Fibroblast of pulmonary artery (primary cell): ENCODE measurements at regions not wholly inside any gene's neighbourhood (a gene's known extent, or its start where the extent isn't known, plus 50 kb on each side); places are given as distances from the start of the nearest gene placed in this dataset.
"Not testable (repeated sequence)": the region's sequence is repeated elsewhere in the genome, so short reads cannot be mapped to it uniquely, and the experiment has no call there.

Experiments used
- DNase-seq: peaks from one replicate; pipeline ENCODE4 v3.0.0-alpha.2; 2010; ENCODE audit warnings: low read depth
- H3K4me3 ChIP-seq: replicated peaks from 2 replicates; pipeline ENCODE4 v1.5.1; 2011; ENCODE audit warnings: low read depth, mild to moderate bottlenecking, control low read depth, low read length, moderate library complexity
- TF ChIP-seq, protein P1 (sequence below): IDR thresholded peaks from 2 replicates; pipeline ENCODE4 v1.5.1; 2011; ENCODE audit warnings: mild to moderate bottlenecking, control low read depth, low read length, inconsistent platforms; ENCODE audit errors: missing control alignments

DNA sequence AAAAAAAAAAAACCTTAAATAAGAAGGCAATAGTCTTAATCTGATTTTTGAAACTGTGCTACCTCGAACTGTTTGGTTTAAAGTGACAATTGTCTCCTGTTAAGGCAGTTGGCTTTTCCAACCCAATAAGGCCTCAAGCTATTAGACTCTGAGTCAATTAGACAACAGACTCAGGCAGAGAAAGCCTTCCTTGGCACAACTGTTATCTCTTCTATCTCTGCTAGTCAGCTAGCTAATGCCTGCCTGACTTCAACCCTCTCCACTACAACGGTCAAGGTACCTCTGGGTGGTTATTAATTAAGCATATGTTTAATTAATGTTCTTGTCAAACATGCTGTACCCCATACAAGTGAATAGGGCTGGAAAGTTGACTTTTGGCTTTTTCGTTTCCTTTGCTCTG is 110.2 kb upstream of the NLGN1 start:
- no peak for DNase-seq
- H3K4me3 ChIP-seq = no peak overlapping the region
- TF ChIP-seq, protein P1, sequence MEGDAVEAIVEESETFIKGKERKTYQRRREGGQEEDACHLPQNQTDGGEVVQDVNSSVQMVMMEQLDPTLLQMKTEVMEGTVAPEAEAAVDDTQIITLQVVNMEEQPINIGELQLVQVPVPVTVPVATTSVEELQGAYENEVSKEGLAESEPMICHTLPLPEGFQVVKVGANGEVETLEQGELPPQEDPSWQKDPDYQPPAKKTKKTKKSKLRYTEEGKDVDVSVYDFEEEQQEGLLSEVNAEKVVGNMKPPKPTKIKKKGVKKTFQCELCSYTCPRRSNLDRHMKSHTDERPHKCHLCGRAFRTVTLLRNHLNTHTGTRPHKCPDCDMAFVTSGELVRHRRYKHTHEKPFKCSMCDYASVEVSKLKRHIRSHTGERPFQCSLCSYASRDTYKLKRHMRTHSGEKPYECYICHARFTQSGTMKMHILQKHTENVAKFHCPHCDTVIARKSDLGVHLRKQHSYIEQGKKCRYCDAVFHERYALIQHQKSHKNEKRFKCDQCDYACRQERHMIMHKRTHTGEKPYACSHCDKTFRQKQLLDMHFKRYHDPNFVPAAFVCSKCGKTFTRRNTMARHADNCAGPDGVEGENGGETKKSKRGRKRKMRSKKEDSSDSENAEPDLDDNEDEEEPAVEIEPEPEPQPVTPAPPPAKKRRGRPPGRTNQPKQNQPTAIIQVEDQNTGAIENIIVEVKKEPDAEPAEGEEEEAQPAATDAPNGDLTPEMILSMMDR = no peak

DNA sequence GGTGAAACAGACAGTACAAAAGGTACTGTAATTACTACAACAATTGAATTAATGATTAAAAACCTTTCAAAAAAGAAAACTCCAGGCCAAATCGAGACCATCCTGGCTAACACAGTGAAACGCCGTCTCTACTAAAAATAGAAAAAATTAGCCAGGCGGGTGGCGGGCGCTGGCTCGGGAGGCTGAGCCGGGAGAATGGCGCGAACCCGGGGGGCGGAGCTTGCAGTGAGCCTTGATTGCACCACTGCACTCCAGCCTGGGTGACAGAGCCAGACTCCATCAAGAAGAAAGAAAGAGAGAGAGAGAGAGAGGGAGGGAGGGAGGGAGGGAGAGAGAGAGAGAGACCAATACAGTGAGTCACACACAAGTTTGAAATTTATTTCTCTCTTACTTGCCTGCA is 111.0 kb upstream of the NLGN1 start:
- not testable (repeated sequence) for H3K4me3 ChIP-seq, DNase-seq

DNA sequence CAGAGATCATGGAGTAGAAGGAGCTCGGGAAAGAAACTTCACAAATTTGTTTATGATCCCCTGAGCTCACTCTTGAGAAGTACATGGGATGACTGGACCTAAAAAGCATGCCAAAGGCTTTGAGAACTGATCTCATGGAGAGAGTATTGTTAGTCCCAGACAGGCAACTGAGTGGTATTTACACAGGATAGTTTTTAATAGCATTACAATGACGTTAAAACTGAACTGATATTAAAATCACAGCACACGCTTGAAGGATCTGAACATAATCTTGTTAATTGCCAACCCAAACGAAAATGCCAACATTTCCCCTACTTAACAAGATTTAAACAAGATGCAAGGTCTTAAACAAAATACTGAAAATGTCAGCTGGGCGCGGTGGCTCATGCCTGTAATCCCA is 113.2 kb upstream of the NLGN1 start:
- H3K4me3 ChIP-seq = no peak overlapping the region
- TF ChIP-seq, protein P1 = no peak
- DNase-seq = no peak

DNA sequence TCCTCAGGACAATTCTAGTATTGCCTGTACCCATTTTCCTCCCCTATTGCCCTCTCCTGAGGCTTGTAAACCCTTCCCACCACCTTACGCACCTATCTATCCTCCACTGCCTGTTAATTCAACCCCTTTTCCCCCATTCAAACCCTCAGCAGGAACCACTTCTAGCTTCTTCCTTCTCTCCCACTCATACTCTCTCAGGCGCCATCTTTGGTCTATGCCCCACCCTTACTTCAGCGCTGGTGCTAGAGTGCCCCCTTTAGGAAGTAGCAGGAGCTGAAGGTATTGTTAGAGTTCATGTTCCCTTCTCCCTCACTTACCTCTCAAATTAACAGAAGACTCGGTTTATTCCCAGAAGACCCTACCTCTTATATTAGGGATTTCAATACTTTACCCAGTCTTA is 121.8 kb upstream of the NLGN1 start:
- no peak overlapping the region for H3K4me3 ChIP-seq
- no peak for DNase-seq
- TF ChIP-seq, protein P1 = no peak

DNA sequence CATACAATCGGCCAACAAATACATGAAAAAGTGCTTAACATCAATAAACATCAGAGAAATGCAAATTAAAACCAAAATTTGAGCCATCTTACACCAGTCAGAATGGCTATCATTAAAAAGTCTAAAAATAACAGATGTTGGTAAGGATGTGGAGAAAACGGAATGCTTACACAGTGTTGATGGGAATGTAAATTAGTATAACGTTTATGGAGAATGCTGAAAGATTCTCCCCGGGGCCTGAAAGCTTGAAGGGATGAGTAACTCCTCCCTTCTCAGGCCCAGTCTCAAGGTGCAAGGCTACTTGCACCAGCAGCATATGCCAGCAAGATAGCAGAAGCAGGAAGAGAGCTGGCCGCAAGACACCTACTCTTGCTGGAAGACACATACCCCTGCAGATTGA is 123.7 kb upstream of the NLGN1 start:
- DNase-seq = no peak
- H3K4me3 ChIP-seq = no peak overlapping the region
- TF ChIP-seq, protein P1 = no peak

DNA sequence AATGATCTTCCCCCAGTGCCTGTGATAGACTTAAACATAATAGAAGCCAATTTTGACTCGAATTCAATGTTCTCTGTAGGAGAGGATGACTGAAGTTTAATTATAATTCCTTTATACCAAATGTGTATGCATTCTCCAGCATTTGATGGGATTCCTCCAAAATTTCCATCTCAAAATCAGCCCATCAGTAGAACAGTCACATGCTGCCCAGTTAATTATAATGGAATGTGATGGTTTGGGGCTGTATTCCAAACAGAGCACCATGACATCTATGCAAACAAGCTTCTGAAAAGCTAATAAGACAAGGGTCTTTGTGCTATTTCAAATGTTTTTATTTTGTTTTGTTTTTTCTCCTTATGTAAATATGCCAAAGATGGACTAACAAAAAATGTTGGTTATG is 127.7 kb upstream of the SPATA16 start:
- TF ChIP-seq, protein P1 = no peak

DNA sequence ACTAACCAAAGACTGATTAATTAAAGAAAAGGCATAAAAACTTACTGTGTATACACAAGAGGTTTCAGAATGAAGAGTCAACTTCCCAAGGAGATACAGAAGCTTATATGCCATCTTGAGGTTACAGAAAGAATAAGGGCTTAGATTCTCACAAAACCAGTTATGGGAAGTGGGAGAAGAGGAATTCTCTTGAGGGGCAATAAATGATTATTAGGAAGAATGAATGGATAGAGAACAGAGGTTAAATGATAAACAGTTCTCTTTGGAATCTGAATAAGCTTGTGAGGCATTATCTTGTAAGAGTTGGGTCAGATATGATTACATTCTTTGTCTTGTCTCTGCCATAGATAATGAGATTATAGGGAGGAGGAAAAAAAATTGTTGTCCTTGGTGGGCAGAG is 126.7 kb upstream of the SPATA16 start:
- TF ChIP-seq, protein P1 = no peak
- DNase-seq = no peak
- H3K4me3 ChIP-seq = no peak overlapping the region

More for the DNA sequence above, 127.7 kb upstream of the SPATA16 start:
- no peak overlapping the region for H3K4me3 ChIP-seq
- DNase-seq = no peak

DNA sequence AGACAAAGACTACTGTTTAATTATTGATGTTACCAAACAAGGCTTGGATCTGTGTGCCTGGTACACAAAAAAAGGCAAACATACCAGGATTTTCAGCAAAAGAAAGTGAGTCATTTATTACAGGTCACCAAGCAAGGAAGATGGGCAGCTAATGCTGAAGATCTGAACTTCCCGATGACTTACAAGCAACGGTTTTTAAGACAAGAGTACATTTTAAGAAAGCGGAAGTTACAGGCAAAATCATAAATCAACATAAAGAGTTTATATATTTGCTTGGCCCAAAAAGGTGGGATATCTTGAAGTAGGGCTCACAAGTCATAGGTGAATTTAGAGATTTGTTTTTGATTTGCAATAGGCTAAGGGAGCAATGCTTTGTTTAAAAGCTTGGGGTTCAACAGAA is 125.4 kb upstream of the SPATA16 start:
- no peak overlapping the region for H3K4me3 ChIP-seq
- TF ChIP-seq, protein P1 = no peak
- no peak for DNase-seq
